Activated CD8-positive, alpha-beta memory T cell treated with anti-CD3 and anti-CD28 coated beads, Interleukin-2, amount 10 ng/mL, durations not matched to agents 7 days and 5 days (primary cell): ENCODE measurements at regions not wholly inside any gene's neighbourhood (a gene's known extent, or its start where the extent isn't known, plus 50 kb on each side); places are given as distances from the start of the nearest gene placed in this dataset.

Source experiments
- ATAC-seq: fragments of 150-1000 bp; cut with Tn5 transposase; one replicate; pipeline ENCODE4 v1.10.0; 2021; ENCODE audit warnings: moderate library complexity
- CTCF ChIA-PET: fragments of 350-600 bp; sonication (Branson Sonifier 250); formaldehyde crosslinking; loops from one replicate; lab custom pipeline; 2021; ENCODE audit warnings: antibody characterized with exemption; lab: Charles Lee
- DNase-seq: peaks from one replicate; pipeline ENCODE4 v3.0.0-alpha.2; 2020
- H3K27ac Mint-ChIP-seq: one replicate; pipeline ENCODE4 v1.8.0; 2021; ENCODE audit warnings: mild to moderate bottlenecking, mixed read lengths
- H3K27me3 Mint-ChIP-seq: one replicate; pipeline ENCODE4 v1.8.0; 2021; ENCODE audit warnings: mixed read lengths
- H3K36me3 Mint-ChIP-seq: one replicate; pipeline ENCODE4 v1.8.0; 2021; ENCODE audit warnings: mild to moderate bottlenecking, mixed read lengths
- H3K4me1 Mint-ChIP-seq: one replicate; pipeline ENCODE4 v1.8.0; 2021; ENCODE audit warnings: mixed read lengths
- H3K4me3 Mint-ChIP-seq: one replicate; pipeline ENCODE4 v1.8.0; 2021; ENCODE audit warnings: mild to moderate bottlenecking, moderate library complexity, mixed read lengths
- H3K9me3 Mint-ChIP-seq: one replicate; pipeline ENCODE4 v1.8.0; 2022; ENCODE audit warnings: low read depth, mixed read lengths

DNA sequence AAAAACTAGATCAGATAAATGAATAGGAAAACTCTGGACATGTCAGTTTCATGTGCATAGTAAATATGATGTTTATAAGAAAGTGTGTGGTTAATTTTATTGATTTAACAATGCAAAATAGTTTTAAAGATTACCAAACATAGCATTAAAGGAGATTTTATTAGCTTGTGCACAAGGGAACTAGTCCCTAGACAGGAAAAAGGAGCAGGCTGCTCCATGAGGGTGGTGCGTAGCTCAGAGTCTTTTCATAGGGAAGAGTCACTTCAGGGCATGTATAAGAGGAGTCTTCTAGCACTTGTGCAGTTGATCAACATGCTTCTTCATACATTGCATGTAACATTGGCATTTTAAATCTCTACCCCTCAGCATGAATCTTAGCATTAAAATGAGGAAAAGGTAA, 835.8 kb downstream of the GRIK2 start:
- ATAC-seq (no peak), DNase-seq (no peak)
- H3K27me3 Mint-ChIP-seq, result no peaks in the 10 kb centered on the region
- H3K27ac Mint-ChIP-seq, result no peak overlapping the region
- CTCF ChIA-PET, result no interaction called here
- no peak overlapping the region for H3K4me3 Mint-ChIP-seq
- no peaks in the 10 kb centered on the region for H3K4me1 Mint-ChIP-seq
- H3K36me3 Mint-ChIP-seq, result no peaks in the 10 kb centered on the region
- no peaks in the 10 kb centered on the region for H3K9me3 Mint-ChIP-seq
